Pancreas (tissue), 10 donors: ENCODE measurements at regions not wholly inside any gene's neighbourhood (a gene's known extent, or its start where the extent isn't known, plus 50 kb on each side); places are given as distances from the start of the nearest gene placed in this dataset.

Source experiments
- ATAC-seq, 4 donors: fragments of 200-7000 bp; cut with Tn5 transposase; one replicate each; pipeline versions ENCODE4 v1.8.0 to v1.9.1; 2020; ENCODE audit warnings: mild to moderate bottlenecking in 4 of 4, moderate library complexity in 4 of 4
- DNase-seq, 6 donors: peaks; one replicate each; pipeline ENCODE4 v3.0.0-alpha.2; 2020
- FAIRE-seq: peaks from 2 replicates; lab custom pipeline; 2012; peaks lifted over from hg19 to GRCh38; lab: Jason Lieb, UNC
- H3K27ac ChIP-seq, 4 donors: fragments of 200-600 bp; sonication (generic); 1 replicate in 3 of 4; 2 replicates in 1 of 4; pipeline versions ENCODE4 v1.5.0 to v1.8.0; 2020
- H3K27me3 ChIP-seq, 4 donors: fragments of 200-600 bp; one replicate each; pipeline ENCODE4 v1.8.0; 2021
- H3K36me3 ChIP-seq, 3 donors: fragments of 200-600 bp; sonication (generic) in 1 of 3; one replicate each; pipeline versions ENCODE4 v1.5.0 to v1.8.0; 2020 to 2021
- H3K4me1 ChIP-seq, 3 donors: fragments of 200-600 bp; one replicate each; pipeline ENCODE4 v1.8.0; 2021
- H3K4me3 ChIP-seq, 4 donors: fragments of 200-600 bp; sonication (generic) in 2 of 4; one replicate each; pipeline versions ENCODE4 v1.5.0 to v1.8.0; 2020 to 2021
- H3K9me3 ChIP-seq, 4 donors: fragments of 200-600 bp; one replicate each; pipeline ENCODE4 v1.8.0; 2021
- WGBS, 2 donors: extraction: QIAGEN DNeasy Blood & Tissue Kit; methylation state at CpG; one replicate each; pipeline ENCODE4 v1.1.7; 2013; 5-methylcytosine and 5-hydroxymethylcytosine counted together
- intact Hi-C, 3 donors: fragments of 100-400 bp; cut with DNase I; formaldehyde crosslinking; loops; one replicate each; pipeline versions ENCODE4 v1.11.1 to v1.14.2; 2022
- TF ChIP-seq, protein P1 (sequence below), 4 donors: fragments of 200-600 bp; sonication (generic) in 3 of 4; IDR thresholded peaks; one replicate each; pipeline versions ENCODE4 v1.5.0 to v1.8.0; 2021; ENCODE audit warnings: antibody characterized with exemption in 4 of 4
- donor health status: healthy with polysubstance abuse.
- donor health status: DM: no; HTN: no; CAD: no; lungs with moderate emphysema.
- donor health status: DM: no; HTN: no; CAD: no.
- donor health status: control.
- donor health status: control.
- donor health status: Bipolar disorder and iron deficiency.
- donor health status: DM: yes; HTN: yes; CAD: no.
- donor health status: DM: no; HTN: no; CAD: no.
- donor health status: DM: no; HTN: no; CAD: no.
- donor health status: DM: yes; HTN: yes; CAD: no.

DNA sequence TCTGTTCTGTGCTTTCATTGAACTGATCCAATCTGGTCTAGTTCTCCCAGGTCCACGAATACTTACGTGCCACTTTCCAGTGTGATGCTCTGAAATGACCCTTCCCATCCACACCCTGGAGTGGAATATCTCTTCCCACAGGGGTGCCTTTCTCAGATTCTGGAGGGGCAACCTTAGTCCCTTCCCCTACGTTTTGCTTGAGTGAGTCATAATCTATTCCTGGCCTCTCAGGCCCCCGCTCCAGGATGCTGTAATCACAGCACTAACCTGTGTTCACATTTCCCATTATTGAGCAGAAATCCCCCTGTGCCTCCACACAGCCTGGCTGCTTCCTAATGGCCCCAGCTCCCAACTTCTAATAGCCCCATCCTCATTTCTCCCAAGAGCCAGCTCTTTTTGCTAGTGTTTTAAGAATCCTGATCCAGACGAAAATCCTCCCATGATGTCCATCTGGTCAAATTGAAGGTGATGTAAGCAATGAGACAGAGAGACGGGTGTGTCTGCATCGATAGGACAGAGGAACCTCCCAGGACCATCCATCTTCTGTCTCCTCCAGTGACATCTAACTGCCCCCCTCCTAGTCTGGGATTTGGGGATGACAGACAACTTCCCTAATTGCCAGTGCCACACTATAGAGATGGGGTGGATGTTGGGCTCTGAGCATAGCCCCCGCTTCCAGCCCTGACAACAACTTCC is 164.0 kb upstream of the MAF start:
- 82 to 86% methylated on average over 8 of the region's 8 CpGs for WGBS, 2 donors
- Histone ChIP-seq H3K27me3 (no peaks in the 10 kb centered on the region), H3K27ac (no peak overlapping the region), H3K4me1 (peaks cover 10 to 15% (median 13%) of the 10 kb centered on the region in 3 donors), H3K9me3 (no peaks in the 10 kb centered on the region), H3K4me3 (no peak overlapping the region), H3K36me3 (no peaks in the 10 kb centered on the region)
- intact Hi-C loops = no loop called here
- TF ChIP-seq, protein P1, sequence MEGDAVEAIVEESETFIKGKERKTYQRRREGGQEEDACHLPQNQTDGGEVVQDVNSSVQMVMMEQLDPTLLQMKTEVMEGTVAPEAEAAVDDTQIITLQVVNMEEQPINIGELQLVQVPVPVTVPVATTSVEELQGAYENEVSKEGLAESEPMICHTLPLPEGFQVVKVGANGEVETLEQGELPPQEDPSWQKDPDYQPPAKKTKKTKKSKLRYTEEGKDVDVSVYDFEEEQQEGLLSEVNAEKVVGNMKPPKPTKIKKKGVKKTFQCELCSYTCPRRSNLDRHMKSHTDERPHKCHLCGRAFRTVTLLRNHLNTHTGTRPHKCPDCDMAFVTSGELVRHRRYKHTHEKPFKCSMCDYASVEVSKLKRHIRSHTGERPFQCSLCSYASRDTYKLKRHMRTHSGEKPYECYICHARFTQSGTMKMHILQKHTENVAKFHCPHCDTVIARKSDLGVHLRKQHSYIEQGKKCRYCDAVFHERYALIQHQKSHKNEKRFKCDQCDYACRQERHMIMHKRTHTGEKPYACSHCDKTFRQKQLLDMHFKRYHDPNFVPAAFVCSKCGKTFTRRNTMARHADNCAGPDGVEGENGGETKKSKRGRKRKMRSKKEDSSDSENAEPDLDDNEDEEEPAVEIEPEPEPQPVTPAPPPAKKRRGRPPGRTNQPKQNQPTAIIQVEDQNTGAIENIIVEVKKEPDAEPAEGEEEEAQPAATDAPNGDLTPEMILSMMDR (IDR thresholded peaks at IDR 0.05) = no peak
- FAIRE-seq = no peak
- ATAC-seq = no peak
- no peak for DNase-seq

DNA sequence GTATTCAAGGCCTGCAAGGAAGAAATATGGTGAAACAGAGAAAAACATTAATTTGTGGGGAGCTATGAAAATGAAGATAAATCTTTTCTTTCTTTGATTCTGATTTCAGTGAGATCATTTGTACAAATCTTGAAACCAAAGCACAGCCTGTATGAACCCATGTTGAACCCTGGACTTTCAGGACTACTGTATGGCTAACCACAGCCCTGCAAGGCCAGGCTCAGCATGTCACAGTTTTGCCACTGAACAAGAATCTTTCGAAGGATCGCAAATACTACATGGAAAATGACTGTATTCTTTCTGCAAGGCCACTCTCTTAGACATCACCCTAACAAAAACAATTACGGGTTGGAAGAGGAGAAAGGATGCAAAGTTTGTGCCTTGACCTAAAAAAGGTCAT is 161.7 kb upstream of the MAF start:
- no peak for ATAC-seq
- H3K27ac ChIP-seq = no peak overlapping the region
- intact Hi-C loops = no loop called here
- DNase-seq = no peak
- no peak overlapping the region for H3K4me3 ChIP-seq
- no peak for FAIRE-seq
- H3K27me3 ChIP-seq = no peaks in the 10 kb centered on the region
- TF ChIP-seq, protein P1 (IDR thresholded peaks at IDR 0.05) = no peak
- no peaks in the 10 kb centered on the region for H3K36me3 ChIP-seq
- no peaks in the 10 kb centered on the region for H3K9me3 ChIP-seq
- WGBS, 2 donors = 94 to 95% methylated on average over 3 of the region's 3 CpGs
- H3K4me1 ChIP-seq = no peaks in the 10 kb centered on the region

DNA sequence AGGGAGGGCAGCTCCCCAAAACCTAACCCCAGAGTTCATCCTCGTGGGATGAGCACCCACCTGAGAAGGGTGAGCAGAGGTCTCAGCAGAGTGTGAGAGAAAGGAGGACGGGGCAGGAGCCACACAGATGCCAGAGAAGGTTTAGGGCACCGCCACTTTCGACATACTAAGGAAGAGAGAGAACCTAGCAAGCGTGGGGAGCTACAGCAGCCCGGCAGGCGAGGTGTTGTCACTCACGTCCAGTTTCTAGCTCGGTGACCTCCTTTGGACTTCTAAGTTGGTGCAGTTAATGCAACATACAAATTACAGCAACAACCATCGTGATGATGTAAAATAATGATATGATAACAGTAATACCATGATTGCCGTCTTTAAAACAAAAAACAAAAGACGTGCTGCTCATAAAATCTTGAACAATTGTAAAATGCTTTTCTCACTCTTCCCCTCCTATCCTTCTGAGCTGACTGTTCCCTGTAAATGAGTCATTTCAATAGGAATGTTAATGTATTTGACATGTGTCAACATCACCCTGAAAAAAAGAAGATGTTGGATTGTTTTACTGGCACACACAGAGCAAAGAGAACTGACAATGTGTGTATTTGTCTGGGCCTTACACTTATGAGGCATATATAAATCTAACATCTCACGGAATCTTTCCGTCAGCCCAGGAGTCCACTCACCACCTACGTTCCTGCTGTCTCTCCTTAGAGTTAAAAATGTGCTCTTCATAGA is 158.2 kb upstream of the MAF start:
- no peak for ATAC-seq
- no peaks in the 10 kb centered on the region for H3K4me1 ChIP-seq
- DNase-seq = no peak
- no peaks in the 10 kb centered on the region for H3K9me3 ChIP-seq
- no peaks in the 10 kb centered on the region for H3K36me3 ChIP-seq
- WGBS, 2 donors = 87 to 89% methylated on average over 15 of the region's 15 CpGs
- no peaks in the 10 kb centered on the region for H3K27me3 ChIP-seq
- intact Hi-C loops = no loop called here
- FAIRE-seq = no peak
- no peak overlapping the region for H3K27ac ChIP-seq
- TF ChIP-seq, protein P1 (IDR thresholded peaks at IDR 0.05) = no peak
- no peak overlapping the region for H3K4me3 ChIP-seq

DNA sequence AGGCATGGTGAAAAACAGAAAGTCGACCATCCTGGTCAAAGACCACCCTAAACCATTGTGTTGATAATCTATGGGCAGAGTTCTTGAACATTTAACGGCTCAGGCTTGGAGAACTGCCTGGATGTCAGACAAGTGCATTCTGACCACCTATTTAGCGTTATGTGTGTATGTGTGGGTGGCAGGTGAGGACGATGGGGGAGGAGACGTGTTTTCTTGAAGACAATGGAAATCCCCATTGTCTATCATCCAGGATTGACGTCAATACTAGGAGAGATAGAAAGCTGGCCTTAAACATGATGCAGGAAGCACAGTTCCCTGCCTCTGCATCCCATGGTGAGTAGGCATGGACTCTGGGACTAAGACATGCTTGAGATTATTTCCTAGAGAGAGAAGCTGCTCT is 157.4 kb upstream of the MAF start:
- Histone ChIP-seq H3K9me3 (no peaks in the 10 kb centered on the region), H3K27me3 (no peaks in the 10 kb centered on the region), H3K27ac (no peak overlapping the region), H3K4me1 (no peaks in the 10 kb centered on the region), H3K36me3 (no peaks in the 10 kb centered on the region), H3K4me3 (no peak overlapping the region)
- 85 to 92% methylated on average over 6 of the region's 6 CpGs for WGBS, 2 donors
- DNase-seq = no peak
- ATAC-seq = no peak
- TF ChIP-seq, protein P1 (IDR thresholded peaks at IDR 0.05) = no peak
- intact Hi-C loops = no loop called here
- no peak for FAIRE-seq

DNA sequence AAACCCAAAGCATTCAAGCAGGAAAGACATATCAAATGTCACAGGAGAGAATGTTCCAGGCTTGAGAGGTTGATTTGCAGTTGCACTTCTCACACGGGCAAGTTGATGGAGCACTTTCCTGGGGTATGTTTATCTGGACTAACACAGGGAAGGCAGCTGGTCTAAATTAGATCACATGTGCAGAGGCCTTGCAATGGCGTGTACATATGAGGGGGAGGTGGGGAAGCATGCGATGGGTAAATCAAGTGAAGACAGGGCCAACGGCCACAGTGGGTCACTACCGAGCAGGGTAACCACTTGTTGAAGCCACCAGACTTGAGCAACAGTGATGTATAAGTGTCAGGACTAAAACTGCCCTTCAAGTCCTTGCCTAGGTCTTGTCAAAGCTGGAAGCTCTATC is 156.6 kb upstream of the MAF start:
- Histone ChIP-seq H3K36me3 (no peaks in the 10 kb centered on the region), H3K4me3 (no peak overlapping the region), H3K27ac (no peak overlapping the region), H3K4me1 (no peaks in the 10 kb centered on the region), H3K9me3 (no peaks in the 10 kb centered on the region), H3K27me3 (no peaks in the 10 kb centered on the region)
- ATAC-seq (no peak), FAIRE-seq (no peak), DNase-seq (no peak)
- 85 to 89% methylated on average over 5 of the region's 5 CpGs for WGBS, 2 donors
- intact Hi-C loops = no loop called here
- TF ChIP-seq, protein P1 (IDR thresholded peaks at IDR 0.05) = no peak
